Activated effector memory CD4-positive, alpha-beta T cell treated with Interleukin-2 at 50 U/mL for 16 hours (primary cell): ENCODE measurements at regions not wholly inside any gene's neighbourhood (a gene's known extent, or its start where the extent isn't known, plus 50 kb on each side); places are given as distances from the start of the nearest gene placed in this dataset.

ENCODE experiments used
- DNase-seq: peaks from one replicate; pipeline ENCODE4 v3.0.0-alpha.2; 2020

DNA sequence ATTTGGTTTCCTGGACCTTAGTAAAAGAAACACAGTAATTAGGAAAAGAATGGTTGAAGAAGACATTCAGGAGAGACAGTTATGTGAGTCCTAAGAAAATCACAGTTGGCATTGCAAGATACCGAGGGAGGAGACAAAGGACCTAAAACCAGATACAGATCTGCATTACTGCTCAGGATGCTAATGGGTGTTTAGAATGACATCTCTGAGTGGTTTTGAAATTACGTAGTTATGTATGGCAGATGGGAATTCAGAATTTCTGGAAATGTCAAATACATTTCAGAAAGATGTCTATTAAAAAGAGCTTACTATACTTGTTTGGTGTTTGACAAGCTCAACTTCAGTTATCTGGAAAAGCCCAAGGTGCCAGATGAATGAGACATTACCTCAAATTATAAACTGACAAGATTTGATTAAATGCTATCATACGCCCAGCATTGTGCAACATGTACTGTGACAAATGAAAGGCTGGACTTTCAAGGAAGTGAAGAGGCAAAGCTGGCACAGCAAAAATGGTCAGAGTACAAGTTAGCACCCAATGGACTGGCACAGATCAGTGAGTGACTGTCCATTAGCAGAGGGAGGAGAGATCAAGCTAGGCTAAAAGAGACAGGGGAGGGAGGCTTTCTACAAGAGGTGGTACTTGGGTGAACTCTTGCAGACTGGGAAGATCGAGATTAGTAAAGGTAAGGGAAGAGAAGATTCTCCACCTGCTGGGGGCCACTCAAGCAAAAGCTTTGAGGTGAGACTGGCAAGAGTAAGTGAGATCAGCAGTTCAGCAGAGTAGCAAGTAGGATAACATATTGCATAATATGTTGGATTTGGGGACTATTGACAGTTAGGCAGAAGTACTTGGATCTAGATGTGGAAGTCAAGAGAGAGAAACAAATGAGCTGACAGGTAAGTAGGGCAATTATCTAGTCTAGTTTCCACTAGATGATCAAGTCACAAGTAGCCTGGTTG, 168.9 kb downstream of the CYRIA start:
- no peak for DNase-seq

DNA sequence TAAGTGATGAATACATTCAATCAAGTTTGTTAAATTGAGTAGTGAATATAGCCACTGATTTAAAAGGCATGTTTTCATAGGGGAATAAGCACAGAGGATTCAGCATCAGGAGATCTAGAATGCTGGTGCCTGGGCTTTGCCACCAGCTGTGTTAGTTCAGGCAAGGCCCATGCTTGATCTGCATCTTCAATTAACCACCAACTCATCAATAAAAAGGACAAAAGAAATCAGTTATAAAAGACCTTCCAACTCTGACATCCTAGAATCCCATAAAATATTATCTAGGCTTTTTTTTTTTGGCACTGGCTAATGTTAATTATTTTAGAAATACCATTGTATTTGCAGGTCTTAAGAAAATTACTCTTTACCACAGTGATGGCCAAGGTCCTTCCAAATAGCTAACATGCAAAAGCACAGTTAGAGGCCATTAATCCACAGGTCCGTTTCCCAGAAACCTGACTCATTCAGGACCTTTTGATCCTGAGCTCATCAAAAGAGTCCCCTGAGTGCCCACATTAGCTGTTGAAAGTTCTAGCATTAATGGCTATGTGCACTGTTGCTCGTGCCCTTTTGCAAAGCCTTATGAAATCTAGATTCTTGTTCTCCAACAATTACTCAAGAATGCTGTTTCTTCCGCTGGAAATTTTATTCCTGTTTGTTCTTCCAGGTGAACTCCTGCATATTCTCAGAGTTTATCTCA, 170.0 kb downstream of the CYRIA start:
- no peak for DNase-seq

DNA sequence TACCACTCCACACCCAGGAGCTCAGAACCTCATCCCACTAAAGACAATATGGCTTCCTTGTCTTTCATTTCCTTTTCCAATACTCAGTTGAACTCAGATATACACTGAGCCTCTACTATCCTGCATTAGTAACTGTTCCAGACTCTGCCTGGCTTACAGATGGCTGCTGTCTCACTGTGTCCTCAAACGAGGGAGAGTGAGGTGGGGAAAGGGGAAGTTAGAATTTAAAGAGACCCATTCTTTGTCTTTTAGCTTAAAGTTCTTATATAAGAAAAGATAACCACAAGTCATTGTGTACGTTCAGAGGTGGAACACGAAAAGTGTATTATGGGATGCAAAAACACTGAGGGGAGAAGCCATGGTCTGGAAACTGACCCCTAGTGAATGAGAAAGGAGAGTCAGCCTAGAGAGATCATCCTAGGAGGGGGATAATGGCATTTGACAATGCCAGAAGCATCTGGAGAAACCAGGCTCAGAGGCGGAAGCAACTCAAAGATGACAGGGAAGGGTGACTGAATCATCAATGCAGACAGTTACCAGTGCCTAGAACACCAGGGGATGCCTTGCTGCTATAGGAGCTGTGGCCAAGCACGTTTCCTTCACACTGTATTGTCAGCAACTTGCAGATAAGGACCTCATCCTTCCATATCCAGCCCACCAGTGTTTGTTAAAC, 170.7 kb downstream of the CYRIA start:
- DNase-seq: no peak

DNA sequence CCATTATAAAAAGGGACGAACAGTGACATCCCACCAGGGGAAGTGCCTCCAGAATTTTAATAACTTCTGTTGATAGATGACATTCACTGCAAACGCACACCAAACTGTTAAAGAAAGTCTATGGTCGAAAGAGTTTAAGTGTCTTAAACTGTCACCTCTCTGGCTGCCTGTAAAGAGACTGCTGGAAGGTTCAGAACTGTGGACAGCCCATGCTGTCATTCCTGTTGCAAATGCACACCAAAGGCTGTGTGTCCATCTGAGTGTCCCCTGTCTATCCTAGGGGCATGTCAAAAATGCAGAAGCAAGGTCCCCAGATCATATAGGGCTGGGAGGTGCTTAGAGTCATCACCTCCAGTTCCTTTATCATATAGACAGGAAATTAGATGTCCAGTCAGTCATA, 171.8 kb downstream of the CYRIA start:
- DNase-seq: no peak

DNA sequence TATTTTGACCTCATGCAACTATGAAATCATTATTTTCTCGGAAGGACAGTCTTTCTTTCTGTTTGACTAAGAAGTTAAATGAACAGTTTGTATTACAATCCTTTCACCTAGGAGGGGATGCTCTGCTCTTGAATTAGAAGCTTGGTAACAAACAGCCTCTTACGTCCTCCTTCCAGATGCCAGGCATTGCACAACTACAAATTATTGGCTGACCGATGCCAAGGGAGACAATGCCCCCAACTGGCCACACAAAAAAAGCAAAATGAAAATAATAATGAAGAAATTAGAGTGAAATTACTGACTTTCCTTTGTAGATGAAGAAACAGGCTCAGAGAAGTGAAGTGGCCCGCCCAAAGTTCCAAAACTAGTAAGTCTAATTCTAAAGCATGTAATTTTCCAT, 177.9 kb downstream of the CYRIA start:
- no peak for DNase-seq

DNA sequence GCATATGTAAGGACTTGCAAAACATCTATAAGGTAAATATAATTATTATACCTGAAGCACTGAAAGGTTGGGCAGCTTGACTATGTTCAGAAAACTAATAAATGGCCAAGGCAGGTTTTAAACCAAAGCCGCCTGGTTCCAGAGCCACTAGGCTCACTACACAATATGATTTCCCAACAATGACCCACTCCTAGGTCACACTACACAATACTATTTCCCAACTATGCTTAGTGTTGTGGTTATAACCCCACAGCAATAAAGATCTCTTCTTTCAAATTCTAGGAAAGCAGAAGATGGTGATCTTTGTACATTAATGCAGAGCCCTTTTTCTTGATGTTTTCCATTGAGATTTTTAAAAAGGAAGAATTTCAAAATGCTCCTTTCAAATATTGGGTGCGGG, 180.4 kb downstream of the CYRIA start:
- no peak for DNase-seq

DNA sequence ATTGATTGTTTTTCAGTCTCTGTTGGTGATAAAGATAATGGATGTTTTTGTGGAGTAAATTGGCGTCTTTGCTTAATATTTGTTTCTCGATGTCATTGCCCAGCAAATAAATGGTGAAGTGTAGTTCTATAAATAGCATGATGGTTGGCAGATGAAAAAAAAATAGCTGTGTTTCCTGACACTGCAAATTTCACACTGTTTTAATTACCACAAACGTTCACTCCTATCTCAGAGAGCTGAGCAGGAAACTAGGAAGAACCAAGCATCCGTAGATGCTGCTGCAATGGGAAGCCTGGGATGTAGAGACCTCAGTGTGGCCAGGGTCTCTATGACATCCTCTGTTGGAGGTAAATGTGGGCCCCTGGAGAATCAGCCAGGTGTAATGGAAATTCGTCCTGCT, 183.2 kb downstream of the CYRIA start:
- DNase-seq: no peak

DNA sequence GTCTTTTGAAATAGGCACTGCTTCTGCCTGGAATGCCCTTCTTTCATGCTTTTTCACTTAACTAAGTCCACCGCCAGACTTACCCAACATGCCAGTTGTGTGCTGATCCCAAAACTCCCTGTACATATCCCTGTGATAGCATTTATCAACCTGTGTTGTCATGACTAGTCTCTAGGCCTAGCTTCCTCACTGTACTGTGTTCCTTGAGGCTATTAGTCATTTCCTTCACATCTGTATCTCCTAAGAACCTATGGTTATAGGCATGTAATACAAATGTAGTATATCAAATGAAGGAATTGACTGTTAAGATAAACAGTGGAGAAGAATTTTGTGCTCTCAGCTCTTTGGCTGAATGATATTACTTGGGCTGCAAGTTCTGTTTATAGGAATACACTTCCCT, 184.3 kb downstream of the CYRIA start:
- no peak for DNase-seq

DNA sequence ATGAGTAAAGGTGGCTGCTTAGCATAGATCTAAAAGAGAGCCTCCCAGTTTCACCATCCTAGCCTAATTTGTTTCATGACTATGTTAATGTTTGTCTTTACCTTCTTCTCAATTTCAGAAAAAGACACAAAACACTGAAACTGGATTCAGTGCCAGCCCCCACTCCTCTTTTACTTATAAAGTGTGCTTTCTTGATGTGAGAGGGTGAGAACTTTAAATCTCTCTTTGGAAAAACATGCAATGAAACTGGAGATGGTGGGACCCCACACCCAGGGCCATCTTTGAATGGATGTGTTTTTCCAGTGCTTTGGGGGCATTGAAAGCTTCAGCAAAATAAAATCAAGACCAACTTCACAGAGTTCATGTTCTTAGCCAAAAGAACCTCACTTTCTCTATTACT, 185.9 kb downstream of the CYRIA start:
- no peak for DNase-seq

DNA sequence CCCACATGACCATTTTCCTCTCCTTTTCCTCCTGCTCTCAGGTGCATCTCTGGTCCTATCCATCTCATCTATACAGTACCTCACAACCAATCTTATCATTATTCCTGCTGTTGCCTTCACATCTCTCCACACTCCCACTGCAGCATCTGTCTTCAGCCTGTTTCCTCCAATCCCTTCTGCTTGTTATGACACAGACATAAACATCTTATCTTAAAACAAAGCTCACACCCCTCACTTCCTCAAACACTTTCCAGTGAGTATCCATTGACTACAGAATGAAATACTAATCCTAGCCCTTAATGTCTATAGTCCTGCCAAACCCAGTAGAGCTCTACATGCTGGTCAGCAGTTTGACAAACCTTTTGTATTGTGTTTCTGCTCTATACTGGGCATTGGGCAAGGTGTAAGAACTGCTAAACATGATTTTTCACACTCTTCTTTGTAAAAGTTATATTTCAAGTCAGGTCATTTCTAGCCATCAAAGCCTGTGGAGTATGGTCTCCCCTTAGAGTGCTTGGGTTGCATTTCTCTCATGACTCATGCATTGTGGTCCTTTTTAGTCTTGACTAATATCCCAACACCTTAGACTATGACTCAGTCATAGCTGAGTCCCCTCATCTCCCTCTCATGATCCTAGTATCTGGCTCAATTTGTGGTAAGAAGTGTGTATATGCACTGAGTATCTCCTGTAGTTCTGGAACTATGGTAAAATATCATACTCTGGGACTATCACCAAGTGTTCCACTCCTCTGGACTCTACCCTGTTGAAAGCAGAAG, 187.0 kb downstream of the CYRIA start:
- DNase-seq: no peak

DNA sequence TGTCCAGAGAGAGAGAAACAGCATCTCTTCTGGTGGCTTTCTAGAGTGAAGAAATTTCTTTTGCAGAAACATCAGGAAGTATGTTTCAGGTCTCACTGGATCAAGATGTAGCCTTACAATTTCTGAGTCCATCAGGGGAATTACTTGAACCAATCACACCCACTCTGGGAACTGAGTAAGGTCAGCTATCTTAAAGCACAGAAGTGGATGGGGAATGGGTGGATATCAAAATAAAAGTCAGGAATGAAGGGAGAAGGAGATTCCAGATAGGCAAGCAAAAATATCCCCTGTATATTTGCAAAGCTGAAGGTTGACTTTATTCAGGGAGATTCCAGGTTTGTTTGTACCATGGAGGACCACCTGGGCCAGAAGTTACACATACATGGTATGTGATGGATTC, 188.0 kb downstream of the CYRIA start:
- no peak for DNase-seq

DNA sequence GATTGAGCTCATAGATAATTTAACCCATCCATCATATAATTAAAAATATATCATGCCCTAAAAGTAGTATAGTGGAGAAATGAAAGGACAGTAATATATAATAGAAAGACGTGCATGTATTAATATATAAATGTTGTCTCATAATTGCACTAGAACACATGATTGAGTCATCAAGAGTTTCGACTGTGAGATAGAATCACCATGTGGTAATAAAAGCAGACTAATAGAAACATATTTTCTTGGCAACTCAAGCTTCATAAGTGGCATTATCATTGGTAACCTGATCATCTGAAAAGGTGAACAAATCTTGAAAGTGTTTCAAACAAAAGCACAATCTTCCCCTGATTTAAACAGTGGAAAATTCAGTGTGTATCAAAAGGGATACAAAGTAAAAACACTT, 188.8 kb downstream of the CYRIA start:
- DNase-seq: no peak

DNA sequence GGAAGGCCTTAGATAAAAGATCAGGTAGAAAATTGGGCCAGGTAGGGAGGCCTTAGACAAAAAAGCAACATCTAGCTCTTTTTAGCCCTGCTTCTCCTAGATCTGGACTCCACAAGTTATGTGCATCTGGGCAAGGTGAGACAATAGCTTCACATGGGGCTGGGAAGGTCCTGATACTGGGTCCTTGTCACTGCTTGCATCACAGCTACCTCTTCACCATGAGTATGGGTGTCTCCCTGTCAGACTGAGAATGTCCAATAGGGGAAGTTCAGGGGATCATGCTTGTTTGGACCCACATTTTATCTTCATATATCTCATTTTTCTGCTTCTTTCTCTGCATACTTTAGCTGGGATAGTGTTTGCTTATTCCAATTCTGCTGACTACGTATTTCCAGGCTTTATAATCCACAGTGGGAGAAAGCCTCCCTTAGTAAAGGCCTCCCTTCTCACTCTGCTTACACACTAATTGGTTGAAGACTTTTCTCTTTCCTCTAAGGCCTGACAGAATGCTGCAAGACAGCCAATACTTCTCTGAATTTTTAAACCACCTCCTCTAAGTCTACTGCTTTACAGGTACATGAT, 189.6 kb downstream of the CYRIA start:
- DNase-seq: no peak

DNA sequence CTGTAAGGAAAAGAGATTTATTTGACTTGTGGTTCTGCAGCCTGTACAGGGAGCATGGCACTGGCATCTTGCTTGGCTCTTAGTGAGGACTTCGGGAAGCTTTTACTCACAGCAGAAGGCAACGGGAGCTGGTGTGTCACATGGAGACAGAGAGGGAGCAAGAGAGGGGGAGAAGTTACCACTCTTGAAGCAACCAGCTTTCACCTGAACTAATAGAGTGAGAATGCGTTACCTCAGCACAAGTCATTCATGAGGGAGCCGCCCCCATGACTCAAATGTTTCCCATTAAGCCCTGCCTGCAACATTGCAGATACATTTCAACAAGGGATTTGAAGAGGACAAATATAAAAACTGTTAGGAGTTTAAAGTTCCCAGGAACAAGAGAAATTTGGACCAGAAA, 190.0 kb downstream of the CYRIA start:
- no peak for DNase-seq

DNA sequence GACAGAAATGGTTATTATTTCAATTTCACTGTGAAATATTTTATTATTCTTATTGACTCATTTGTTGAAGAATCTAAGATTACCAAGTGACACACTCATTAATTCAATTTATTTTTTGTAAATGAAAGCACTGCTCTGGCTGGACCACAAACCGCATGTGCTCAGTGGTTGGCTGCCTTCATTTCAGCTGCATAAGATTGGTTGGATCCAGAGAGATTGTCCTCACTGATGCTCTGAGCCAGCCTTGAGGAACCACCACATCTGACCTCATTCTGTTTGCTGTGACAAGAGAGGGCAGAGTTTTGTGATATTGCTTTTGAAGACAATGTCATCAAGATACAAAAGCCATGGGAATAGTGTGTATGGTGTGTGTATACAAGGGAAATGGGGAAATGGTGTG, 192.1 kb downstream of the CYRIA start:
- no peak for DNase-seq

DNA sequence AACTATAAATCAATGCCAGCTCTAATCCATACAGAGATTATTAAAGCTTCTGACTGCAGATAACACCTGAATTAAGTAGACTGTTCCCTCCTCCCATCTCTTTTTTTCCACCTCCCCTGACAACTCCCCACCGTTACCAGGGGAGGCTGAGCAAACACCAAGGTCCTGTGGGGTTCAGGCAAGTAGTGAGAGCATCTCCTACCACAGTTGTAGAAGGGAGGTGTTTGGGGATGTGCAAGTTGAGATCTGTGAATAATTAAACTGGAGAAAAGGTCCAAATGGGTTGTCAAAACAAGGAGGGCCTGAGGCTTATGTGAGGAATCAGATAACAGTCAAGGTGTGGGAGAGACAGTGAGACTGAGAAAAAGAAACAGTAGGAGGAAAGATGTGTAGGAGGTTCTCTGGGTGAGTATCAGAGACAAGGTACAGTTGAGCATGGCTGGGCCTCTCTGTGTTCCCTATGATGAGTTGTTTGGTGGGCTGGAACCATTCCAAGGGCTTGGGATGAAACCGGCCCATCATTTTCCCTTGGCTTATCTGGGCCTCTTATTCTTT, 194.6 kb downstream of the CYRIA start:
- no peak for DNase-seq

DNA sequence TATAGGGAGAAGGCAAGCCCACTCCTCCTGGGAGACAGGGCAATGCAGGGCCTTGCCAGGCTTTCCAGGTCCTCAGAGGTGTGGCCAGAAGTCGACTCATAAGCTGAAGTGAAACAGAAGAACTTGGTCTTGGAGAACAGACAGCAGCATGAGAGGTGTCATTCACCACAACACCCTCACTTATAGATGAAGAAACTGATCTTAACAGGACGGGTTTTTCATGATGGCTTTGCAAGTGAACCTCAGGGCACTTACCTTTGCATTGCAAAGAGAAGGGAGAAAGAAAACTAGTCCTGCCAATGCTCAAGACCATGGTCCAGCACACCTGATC, 198.8 kb downstream of the CYRIA start:
- no peak for DNase-seq

DNA sequence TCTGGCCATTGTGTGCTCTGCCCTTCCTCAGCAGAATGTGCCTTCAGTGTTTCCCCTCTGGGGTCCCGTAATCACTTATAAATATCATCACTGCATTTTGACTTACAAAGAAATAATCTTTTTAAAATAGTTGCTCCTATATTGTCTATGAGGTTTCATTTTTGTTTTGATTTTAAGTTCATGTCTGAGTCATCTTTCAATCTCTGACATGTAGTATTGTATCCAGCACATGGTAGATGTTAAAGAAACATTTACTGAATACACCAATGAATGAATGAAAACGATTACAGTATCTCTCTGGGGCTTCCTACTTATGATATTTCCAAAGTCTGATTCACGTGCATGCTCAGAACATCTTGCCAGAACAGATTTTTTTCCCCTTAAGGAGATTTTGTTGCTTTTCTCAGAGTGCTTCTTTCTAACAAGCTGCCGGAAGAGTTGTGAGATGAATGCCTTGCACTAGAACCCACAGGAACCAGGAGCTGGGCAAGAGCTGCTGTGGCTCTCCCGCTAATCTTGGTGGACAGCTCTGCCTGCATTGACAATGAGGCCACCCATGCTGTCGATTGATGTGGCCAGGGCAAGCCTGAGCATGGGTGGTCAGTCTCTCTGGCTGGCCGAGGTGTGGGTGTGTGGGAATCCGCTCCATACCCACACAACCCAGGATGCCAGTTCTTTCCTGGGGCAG, 199.4 kb downstream of the CYRIA start:
- DNase-seq: no peak

DNA sequence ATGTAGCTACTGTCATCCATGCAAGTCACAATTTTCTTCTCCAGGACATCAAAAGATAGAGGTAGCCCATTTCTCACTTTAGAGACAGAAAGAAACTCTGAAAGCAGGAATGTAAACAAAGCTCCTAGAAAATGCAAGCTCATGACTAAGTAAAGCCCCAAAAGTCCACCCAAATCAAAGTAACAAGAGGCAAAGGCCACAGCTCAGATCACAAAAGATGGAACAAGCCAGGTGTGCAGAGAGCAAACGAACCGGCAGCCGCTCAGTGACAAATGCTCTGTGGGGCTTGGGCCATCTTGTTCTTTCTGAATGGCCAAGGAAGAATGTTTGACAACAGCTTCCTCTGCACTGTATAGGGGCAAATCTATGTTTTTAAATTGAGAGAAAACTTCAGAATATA, 201.0 kb downstream of the CYRIA start:
- no peak for DNase-seq

DNA sequence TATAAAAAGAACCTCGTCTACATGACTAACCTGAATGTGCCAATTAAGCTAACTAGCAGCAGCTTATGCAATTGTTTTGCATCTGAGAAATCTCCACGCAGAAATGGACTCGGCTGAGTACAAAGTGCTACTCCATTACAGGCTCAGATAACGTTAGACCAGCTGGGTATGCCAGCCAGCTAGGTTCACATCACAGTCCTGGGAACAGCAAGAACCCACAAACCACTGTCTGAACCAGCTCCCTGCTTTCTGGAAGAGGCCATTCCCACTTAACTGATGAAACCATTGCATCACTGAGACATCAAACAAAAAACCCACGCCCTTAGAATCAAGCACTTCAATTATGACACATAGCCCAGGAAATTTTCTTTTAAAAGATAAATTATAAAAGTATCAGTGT, 202.7 kb downstream of the CYRIA start:
- no peak for DNase-seq

DNA sequence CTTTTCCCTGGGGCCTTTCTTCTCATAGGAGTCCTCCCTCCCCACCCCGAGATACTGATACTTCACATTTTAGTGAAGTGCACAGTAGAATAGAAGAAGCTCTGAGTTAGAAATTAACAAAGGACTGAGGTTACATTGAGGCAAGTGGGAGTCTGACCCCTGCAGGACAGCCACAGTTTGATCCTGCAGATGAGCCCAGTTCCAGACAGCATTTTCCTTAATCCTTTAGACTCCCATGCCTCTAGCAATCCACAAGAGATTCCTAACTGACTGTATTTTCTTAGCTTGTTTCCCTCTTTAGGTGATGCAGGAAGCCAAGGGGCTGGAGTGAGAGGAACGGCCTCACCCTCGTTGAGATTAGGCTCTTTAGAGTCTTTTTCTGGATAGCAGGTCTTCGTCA, 204.0 kb downstream of the CYRIA start:
- no peak for DNase-seq

DNA sequence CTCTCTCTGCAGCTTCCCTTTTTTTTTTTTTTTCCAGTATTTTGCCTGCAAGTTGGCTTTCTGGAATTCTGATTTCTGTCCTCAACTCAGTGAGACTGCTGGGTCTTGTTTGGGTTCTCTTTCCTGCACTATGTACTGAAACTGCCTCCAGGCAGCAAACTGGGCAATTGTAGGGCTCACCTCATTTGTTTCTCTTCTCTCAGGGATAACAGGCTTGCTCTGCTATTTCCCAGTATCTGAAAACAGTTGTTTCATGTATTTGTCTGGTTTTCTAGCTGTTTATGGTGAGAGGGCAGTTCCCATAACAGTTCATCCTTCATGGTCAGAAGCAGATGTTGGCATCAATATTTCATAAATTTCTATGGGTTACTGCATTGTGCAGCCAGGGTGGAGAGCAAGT, 206.0 kb downstream of the CYRIA start:
- DNase-seq: no peak
